H1 (cell line): ENCODE measurements at regions not wholly inside any gene's neighbourhood (a gene's known extent, or its start where the extent isn't known, plus 50 kb on each side); places are given as distances from the start of the nearest gene placed in this dataset.

ENCODE experiments used
- CEBPB ChIP-seq: IDR thresholded peaks from 2 replicates; pipeline ENCODE4 v1.6.1; 2012; ENCODE audit warnings: low read depth, low read length
- CTCF ChIP-seq, 3 experiments: IDR thresholded peaks; 1 replicate in 2 of 3; 2 replicates in 1 of 3; pipeline versions ENCODE4 v1.5.1 to v1.6.1; 2011; ENCODE audit warnings: low read length in 3 of 3, mild to moderate bottlenecking in 3 of 3, inconsistent platforms in 2 of 3, low read depth in 1 of 3, moderate library complexity in 1 of 3; ENCODE audit not compliant: insufficient read depth in 1 of 3; ENCODE audit errors: control extremely low read depth in 1 of 3
- EP300 ChIP-seq, 2 experiments: IDR thresholded peaks; 1 replicate in 1 of 2; 2 replicates in 1 of 2; pipeline ENCODE4 v1.6.1; 2011 to 2012; ENCODE audit warnings: low read depth in 2 of 2, low read length in 2 of 2, mild to moderate bottlenecking in 2 of 2, borderline replicate concordance in 1 of 2, inconsistent platforms in 1 of 2, moderate library complexity in 1 of 2
- FOSL1 ChIP-seq: IDR thresholded peaks from 2 replicates; pipeline ENCODE4 v1.6.1; 2011; ENCODE audit warnings: mild to moderate bottlenecking, low read depth, low read length, moderate library complexity; ENCODE audit not compliant: insufficient read depth
- JUN ChIP-seq: IDR thresholded peaks from 2 replicates; pipeline ENCODE4 v1.6.1; 2011; ENCODE audit warnings: low read depth, mild to moderate bottlenecking, improper control_type of control experiment, low read length
- JUND ChIP-seq: IDR thresholded peaks from 2 replicates; pipeline ENCODE4 v1.6.1; 2011; ENCODE audit warnings: mild to moderate bottlenecking, improper control_type of control experiment, low read length
- POLR2AphosphoS5 ChIP-seq: IDR thresholded peaks from 2 replicates; pipeline ENCODE4 v1.6.1; 2011; ENCODE audit warnings: low read depth, low read length
- RAD21 ChIP-seq, 2 experiments: IDR thresholded peaks in 1 of 2; conservative IDR thresholded peaks in 1 of 2; 2 replicates each; pipeline ENCODE4 v1.6.1; 2011; ENCODE audit warnings: low read depth in 2 of 2, low read length in 2 of 2, improper control_type of control experiment in 1 of 2, inconsistent platforms in 1 of 2, mild to moderate bottlenecking in 1 of 2, moderate library complexity in 1 of 2
- SP2 ChIP-seq: IDR thresholded peaks from 2 replicates; pipeline ENCODE4 v1.6.1; 2012; ENCODE audit warnings: mild to moderate bottlenecking, low read length, inconsistent platforms
- TAF1 ChIP-seq: IDR thresholded peaks from 2 replicates; pipeline ENCODE4 v1.6.1; 2011; ENCODE audit warnings: mild to moderate bottlenecking, low read depth, low read length
- YY1 ChIP-seq: IDR thresholded peaks from 2 replicates; pipeline ENCODE4 v1.6.1; 2011; ENCODE audit warnings: low read depth, mild to moderate bottlenecking, low read length

- TF ChIP-seq CTCF (IDR thresholded peaks at IDR 0.05; ENCODE audit: control extremely low read depth in 1 of 3, insufficient read depth in 1 of 3, low read depth in 1 of 3, low read length in 3 of 3) (no peak), EP300 (IDR thresholded peaks at IDR 0.05; ENCODE audit: borderline replicate concordance in 1 of 2, low read depth in 2 of 2, low read length in 2 of 2) (no peak), SP2 (no peak), RAD21 (IDR thresholded peaks at IDR 0.05 in 1 of 2, conservative IDR thresholded peaks at IDR 0.05 in 1 of 2; ENCODE audit: low read depth in 2 of 2, low read length in 2 of 2) (no peak), JUND (no peak), POLR2AphosphoS5 (no peak), TAF1 (no peak), FOSL1 (no peak), CEBPB (no peak), JUN (no peak), YY1 (no peak)
Measured at GRCh38 chr20:1748777-1749176, 91.2 kb upstream of the SIRPG start.
